A673 (cell line): ENCODE measurements at regions not wholly inside any gene's neighbourhood (a gene's known extent, or its start where the extent isn't known, plus 50 kb on each side); places are given as distances from the start of the nearest gene placed in this dataset.

ENCODE experiments used
- BruUV-seq: library from RNA; stranded (reverse); fragments of 400-500 nt; replicated peaks from 2 replicates; lab custom pipeline; 2021; lab: Mats Ljungman, UMichigan
- CTCF ChIA-PET: fragments of 300-600 bp; sonication (Branson Sonifier 250); formaldehyde crosslinking; loops from one replicate; lab custom pipeline; 2022; ENCODE audit warnings: antibody characterized with exemption; lab: Charles Lee
- POLR2A ChIA-PET: fragments of 300-600 bp; sonication (Branson Sonifier 250); formaldehyde crosslinking; loops from one replicate; lab custom pipeline; 2022; ENCODE audit warnings: antibody characterized with exemption; ENCODE audit not compliant: low non-redundant PET; lab: Charles Lee
- DNase-seq: peaks from one replicate; pipeline ENCODE4 v3.0.0-alpha.2; 2015; ENCODE audit warnings: low spot score
- H3K27ac ChIP-seq: fragments of 200-600 bp; sonication (generic); 2 replicates; pipeline ENCODE4 v1.5.1; 2016; ENCODE audit warnings: mixed run types, low read depth, mild to moderate bottlenecking, mixed read lengths, antibody characterized with exemption, low read length; ENCODE audit not compliant: poor library complexity, severe bottlenecking
- H3K27me3 ChIP-seq: fragments of 200-600 bp; sonication (generic); replicated peaks from 2 replicates; pipeline ENCODE4 v1.6.1; 2017; ENCODE audit warnings: mixed run types, low read depth, mild to moderate bottlenecking, mixed read lengths, antibody characterized with exemption, low read length; ENCODE audit not compliant: insufficient read depth, poor library complexity
- H3K36me3 ChIP-seq: fragments of 200-600 bp; sonication (generic); 2 replicates; pipeline ENCODE4 v1.6.1; 2016; ENCODE audit warnings: mixed run types, mild to moderate bottlenecking, mixed read lengths, antibody characterized with exemption, low read length; ENCODE audit not compliant: insufficient read depth, poor library complexity, severe bottlenecking
- H3K4me1 ChIP-seq: fragments of 200-600 bp; sonication (generic); 2 replicates; pipeline ENCODE4 v1.6.1; 2017; ENCODE audit warnings: mixed run types, mild to moderate bottlenecking, mixed read lengths, antibody characterized with exemption, low read length; ENCODE audit not compliant: insufficient read depth, poor library complexity, severe bottlenecking
- H3K4me3 ChIP-seq: fragments of 200-600 bp; sonication (generic); 2 replicates; pipeline ENCODE4 v1.5.1; 2016; ENCODE audit warnings: low read depth, mixed run types, mild to moderate bottlenecking, mixed read lengths, low read length; ENCODE audit not compliant: poor library complexity, severe bottlenecking
- H3K9me3 ChIP-seq: fragments of 200-600 bp; sonication (generic); 2 replicates; pipeline ENCODE4 v1.6.1; 2016; ENCODE audit warnings: mixed run types, low read depth, mild to moderate bottlenecking, mixed read lengths, antibody characterized with exemption, low read length; ENCODE audit not compliant: poor library complexity, severe bottlenecking
- CTCF ChIP-seq: fragments of 300-800, 200-600 bp; sonication (generic); conservative IDR thresholded peaks from 2 replicates; pipeline ENCODE4 v1.5.1; 2017; ENCODE audit warnings: low read depth, mild to moderate bottlenecking, antibody characterized with exemption, low read length, moderate library complexity, mixed read lengths
- EZH2 ChIP-seq: fragments of 200-600 bp; sonication (generic); IDR thresholded peaks from 2 replicates; pipeline ENCODE4 v1.6.1; 2017; ENCODE audit warnings: borderline replicate concordance, low read depth, mild to moderate bottlenecking, mixed read lengths, antibody characterized with exemption, low read length; ENCODE audit not compliant: poor library complexity, severe bottlenecking
- intact Hi-C: fragments of 100-400 bp; cut with micrococcal nuclease; formaldehyde crosslinking; loops from one replicate; pipeline ENCODE4 v1.10.0; 2022; ENCODE audit not compliant: unreplicated experiment

GRCh38 chr17:56028837-56029236, 124.4 kb upstream of the ANKFN1 start:
- CTCF ChIA-PET: no interaction called here
- TF ChIP-seq EZH2 (no peak), CTCF (no peak)

GRCh38 chr17:56030009-56030624, 123.2 kb upstream of the ANKFN1 start:
- intact Hi-C loops: no loop called here
- no peak for DNase-seq
- H3K27me3 ChIP-seq: peaks cover 36% of the 10 kb centered on the region
- no peaks in the 10 kb centered on the region for H3K36me3 ChIP-seq
- no peaks in the 10 kb centered on the region for H3K4me1 ChIP-seq
- H3K4me3 ChIP-seq: no peak overlapping the region
- no TSS peak for BruUV-seq
- H3K9me3 ChIP-seq: no peaks in the 10 kb centered on the region
- no peak for TF ChIP-seq CTCF
- TF ChIP-seq EZH2: no peak
- CTCF ChIA-PET: no interaction called here
- POLR2A ChIA-PET: no interaction called here
- H3K27ac ChIP-seq: no peak overlapping the region

More at GRCh38 chr17:56028837-56029236, 124.4 kb upstream of the ANKFN1 start:
- no peak for DNase-seq
- intact Hi-C loops: no loop called here
- Histone ChIP-seq H3K9me3 (no peaks in the 10 kb centered on the region), H3K4me3 (no peak overlapping the region), H3K27me3 (peaks cover 32% of the 10 kb centered on the region), H3K27ac (no peak overlapping the region), H3K4me1 (no peaks in the 10 kb centered on the region), H3K36me3 (no peaks in the 10 kb centered on the region)
- BruUV-seq: no TSS peak
- POLR2A ChIA-PET: no interaction called here

- H3K27me3 ChIP-seq: peaks cover 36% of the 10 kb centered on the region
- H3K4me3 ChIP-seq: no peak overlapping the region
- BruUV-seq: no TSS peak
- H3K9me3 ChIP-seq: no peaks in the 10 kb centered on the region
- POLR2A ChIA-PET: no interaction called here
- CTCF ChIA-PET: no interaction called here
- H3K27ac ChIP-seq: no peak overlapping the region
- intact Hi-C loops: no loop called here
- no peaks in the 10 kb centered on the region for H3K4me1 ChIP-seq
- TF ChIP-seq CTCF: no peak
- no peak for TF ChIP-seq EZH2
- no peak for DNase-seq
- no peaks in the 10 kb centered on the region for H3K36me3 ChIP-seq
These were observed 121.6 kb upstream of the ANKFN1 start for GRCh38 chr17:56031636-56032035.
